ENCODE measurements at regions not wholly inside any gene's neighbourhood (a gene's known extent, or its start where the extent isn't known, plus 50 kb on each side); places are given as distances from the start of the nearest gene placed in this dataset.

DNA sequence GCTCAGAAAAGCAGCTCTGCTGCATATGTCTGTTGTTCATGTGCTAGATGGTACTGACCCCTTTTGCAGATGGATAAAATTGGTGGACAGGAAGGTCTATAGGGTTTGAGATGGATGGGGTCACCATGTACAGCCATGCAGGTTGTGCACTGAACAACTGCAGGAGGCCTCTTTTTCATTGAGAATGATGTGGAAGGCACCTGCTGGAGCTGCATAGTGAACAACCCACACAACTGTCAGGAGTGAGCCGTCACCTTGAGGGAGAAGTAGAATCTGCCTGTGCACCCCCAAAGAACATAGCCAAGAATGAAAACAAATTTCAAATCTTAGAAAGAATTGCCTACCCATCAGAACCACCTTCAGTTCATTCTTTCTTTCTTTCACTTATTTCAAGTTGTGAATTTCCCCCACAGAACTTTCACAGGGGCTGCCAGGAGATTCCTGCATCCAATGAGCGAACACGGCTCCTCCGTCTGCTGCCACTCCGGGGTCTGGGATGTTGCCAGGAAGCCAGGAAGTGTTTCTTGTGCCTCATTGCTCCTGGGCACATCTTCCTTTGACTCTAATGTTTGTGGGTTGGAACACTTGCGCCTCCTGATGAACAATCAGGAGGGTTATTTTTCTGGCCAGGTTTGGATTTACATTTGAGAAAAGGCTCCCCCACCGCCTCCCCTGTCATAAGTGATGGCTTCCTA is 53.7 kb upstream of the DOCK1 start:
- TF ChIP-seq, protein P1, sequence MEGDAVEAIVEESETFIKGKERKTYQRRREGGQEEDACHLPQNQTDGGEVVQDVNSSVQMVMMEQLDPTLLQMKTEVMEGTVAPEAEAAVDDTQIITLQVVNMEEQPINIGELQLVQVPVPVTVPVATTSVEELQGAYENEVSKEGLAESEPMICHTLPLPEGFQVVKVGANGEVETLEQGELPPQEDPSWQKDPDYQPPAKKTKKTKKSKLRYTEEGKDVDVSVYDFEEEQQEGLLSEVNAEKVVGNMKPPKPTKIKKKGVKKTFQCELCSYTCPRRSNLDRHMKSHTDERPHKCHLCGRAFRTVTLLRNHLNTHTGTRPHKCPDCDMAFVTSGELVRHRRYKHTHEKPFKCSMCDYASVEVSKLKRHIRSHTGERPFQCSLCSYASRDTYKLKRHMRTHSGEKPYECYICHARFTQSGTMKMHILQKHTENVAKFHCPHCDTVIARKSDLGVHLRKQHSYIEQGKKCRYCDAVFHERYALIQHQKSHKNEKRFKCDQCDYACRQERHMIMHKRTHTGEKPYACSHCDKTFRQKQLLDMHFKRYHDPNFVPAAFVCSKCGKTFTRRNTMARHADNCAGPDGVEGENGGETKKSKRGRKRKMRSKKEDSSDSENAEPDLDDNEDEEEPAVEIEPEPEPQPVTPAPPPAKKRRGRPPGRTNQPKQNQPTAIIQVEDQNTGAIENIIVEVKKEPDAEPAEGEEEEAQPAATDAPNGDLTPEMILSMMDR (IDR thresholded peaks at IDR 0.05), result no peak
- TF ChIP-seq EZH2 (IDR thresholded peaks at IDR 0.05; ENCODE audit: borderline replicate concordance, insufficient read depth, low read depth, low read length, poor library complexity, severe bottlenecking), result no peak
